PFSK-1 (cell line): ENCODE measurements at regions not wholly inside any gene's neighbourhood (a gene's known extent, or its start where the extent isn't known, plus 50 kb on each side); places are given as distances from the start of the nearest gene placed in this dataset.

Experiments
- FOXP2 ChIP-seq: optimal IDR thresholded peaks from 2 replicates; pipeline ENCODE3; 2011; ENCODE audit warnings: borderline replicate concordance, control low read depth, inconsistent platforms; ENCODE audit not compliant: insufficient read depth; ENCODE audit errors: extremely low read length, extremely low read depth
- POLR2AphosphoS5 ChIP-seq: IDR thresholded peaks from 2 replicates; pipeline ENCODE4 v1.6.1; 2012; ENCODE audit warnings: low read depth, mild to moderate bottlenecking, control low read depth, low read length, moderate library complexity
- SIN3A ChIP-seq: IDR thresholded peaks from 2 replicates; pipeline ENCODE4 v1.6.1; 2012; ENCODE audit warnings: mild to moderate bottlenecking, low read length, moderate library complexity, borderline replicate concordance; ENCODE audit not compliant: insufficient read depth
- TAF1 ChIP-seq: IDR thresholded peaks from 2 replicates; pipeline ENCODE4 v1.6.1; 2012; ENCODE audit warnings: low read length, control low read depth, borderline replicate concordance; ENCODE audit not compliant: insufficient read depth
- TF ChIP-seq, protein P1 (sequence below), 2 experiments: IDR thresholded peaks; 2 replicates each; pipeline versions ENCODE4 v1.6.1 to v1.8.0; 2011 to 2012; ENCODE audit warnings: low read depth in 2 of 2, low read length in 2 of 2, control low read depth in 1 of 2, inconsistent platforms in 1 of 2, mild to moderate bottlenecking in 1 of 2, moderate library complexity in 1 of 2; ENCODE audit not compliant: insufficient read depth in 1 of 2

DNA sequence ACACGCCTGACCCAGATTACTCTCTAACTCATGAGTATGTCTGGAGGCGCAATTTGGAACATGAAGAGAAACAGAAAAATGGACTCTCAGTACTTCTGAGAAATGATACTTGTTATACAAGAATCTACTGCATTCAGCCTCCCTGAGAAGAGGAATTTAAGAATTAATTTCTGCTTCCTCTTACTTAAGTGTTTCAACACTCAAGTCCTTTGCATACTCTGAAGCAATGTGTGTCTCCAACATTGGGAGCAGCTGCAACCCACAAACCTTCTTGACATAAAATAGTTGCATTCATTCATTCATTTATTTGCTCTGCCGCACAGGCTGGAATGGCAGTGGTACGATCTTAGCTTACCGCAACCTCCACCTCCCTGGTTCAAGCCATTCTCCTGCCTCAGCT, 199.8 kb downstream of the NPIPA7 start:
- TF ChIP-seq POLR2AphosphoS5 (no peak), TAF1 (no peak), FOXP2 (no peak), SIN3A (no peak)
- TF ChIP-seq, protein P1, sequence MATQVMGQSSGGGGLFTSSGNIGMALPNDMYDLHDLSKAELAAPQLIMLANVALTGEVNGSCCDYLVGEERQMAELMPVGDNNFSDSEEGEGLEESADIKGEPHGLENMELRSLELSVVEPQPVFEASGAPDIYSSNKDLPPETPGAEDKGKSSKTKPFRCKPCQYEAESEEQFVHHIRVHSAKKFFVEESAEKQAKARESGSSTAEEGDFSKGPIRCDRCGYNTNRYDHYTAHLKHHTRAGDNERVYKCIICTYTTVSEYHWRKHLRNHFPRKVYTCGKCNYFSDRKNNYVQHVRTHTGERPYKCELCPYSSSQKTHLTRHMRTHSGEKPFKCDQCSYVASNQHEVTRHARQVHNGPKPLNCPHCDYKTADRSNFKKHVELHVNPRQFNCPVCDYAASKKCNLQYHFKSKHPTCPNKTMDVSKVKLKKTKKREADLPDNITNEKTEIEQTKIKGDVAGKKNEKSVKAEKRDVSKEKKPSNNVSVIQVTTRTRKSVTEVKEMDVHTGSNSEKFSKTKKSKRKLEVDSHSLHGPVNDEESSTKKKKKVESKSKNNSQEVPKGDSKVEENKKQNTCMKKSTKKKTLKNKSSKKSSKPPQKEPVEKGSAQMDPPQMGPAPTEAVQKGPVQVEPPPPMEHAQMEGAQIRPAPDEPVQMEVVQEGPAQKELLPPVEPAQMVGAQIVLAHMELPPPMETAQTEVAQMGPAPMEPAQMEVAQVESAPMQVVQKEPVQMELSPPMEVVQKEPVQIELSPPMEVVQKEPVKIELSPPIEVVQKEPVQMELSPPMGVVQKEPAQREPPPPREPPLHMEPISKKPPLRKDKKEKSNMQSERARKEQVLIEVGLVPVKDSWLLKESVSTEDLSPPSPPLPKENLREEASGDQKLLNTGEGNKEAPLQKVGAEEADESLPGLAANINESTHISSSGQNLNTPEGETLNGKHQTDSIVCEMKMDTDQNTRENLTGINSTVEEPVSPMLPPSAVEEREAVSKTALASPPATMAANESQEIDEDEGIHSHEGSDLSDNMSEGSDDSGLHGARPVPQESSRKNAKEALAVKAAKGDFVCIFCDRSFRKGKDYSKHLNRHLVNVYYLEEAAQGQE (IDR thresholded peaks at IDR 0.05; ENCODE audit: insufficient read depth in 1 of 2, low read depth in 2 of 2, low read length in 2 of 2) = no peak

DNA sequence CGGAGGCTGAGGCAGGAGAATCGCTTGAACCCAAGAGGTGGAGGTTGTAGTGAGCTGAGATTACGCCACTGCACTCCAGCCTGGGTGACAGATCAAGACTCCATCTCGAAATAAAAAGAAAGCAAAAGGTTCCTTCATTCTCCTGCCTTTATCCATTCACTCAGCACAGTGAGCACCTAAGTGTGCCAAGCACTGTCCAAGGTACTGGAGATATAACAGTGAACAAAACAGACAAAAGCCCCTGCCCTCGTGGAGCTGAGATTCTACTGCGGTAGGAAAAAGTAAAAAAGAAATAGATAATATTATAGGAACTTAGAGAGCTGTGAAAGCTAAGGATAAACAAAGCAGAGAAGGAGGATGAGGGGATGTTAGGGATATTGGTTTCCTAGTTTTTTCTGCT, 235.5 kb downstream of the NPIPA7 start:
- TF ChIP-seq, protein P1 (IDR thresholded peaks at IDR 0.05; ENCODE audit: insufficient read depth in 1 of 2, low read depth in 2 of 2, low read length in 2 of 2) = peak in 1 of 2 experiments; percentile 84; a peak in 2 of 4 replicates

DNA sequence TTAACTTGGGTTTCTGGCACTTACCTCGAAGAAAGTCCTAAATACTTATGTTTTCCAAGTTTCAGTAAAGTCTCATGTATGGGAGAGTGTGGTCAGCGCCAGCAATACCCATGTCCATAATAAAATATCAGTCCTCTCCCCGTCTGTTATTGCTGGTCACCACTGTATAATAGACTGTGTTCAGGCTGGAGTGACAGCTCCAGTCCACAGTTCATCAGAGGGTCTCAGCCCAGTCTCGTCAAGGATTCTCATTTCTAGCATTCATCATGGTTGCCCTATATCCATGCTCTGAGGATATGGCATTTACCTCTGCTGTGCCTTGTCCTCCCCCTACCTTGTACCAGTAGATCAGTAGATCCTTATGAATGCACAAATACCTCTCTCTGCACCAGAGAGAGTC, 384.5 kb downstream of the NPIPA7 start:
- TF ChIP-seq TAF1 (no peak), POLR2AphosphoS5 (no peak), SIN3A (no peak), FOXP2 (no peak)
- TF ChIP-seq, protein P1 (IDR thresholded peaks at IDR 0.05; ENCODE audit: insufficient read depth in 1 of 2, low read depth in 2 of 2, low read length in 2 of 2) = no peak

DNA sequence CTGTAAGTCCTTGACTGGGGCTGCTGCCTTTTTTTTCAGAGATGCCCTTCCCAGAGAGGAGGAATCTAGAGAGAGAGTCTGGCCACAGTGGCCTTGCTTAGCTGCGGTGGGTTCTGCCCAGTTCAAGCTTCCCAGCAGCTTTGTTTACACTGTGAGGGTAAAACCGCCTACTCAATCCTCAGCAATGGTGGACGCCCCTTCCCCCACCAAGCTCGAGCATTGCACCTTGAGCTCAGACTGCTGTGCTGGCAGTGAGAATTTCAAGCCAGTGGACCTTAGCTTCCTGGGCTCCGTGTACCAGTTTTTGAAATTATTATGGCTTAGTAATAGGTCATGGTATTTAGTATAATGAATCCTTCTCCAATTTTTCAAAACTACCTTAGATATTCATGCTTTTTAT, 395.4 kb downstream of the NPIPA7 start:
- TF ChIP-seq FOXP2 = no peak
- no peak for TF ChIP-seq POLR2AphosphoS5
- TF ChIP-seq, protein P1 (IDR thresholded peaks at IDR 0.05; ENCODE audit: insufficient read depth in 1 of 2, low read depth in 2 of 2, low read length in 2 of 2) = no peak
- no peak for TF ChIP-seq SIN3A
- no peak for TF ChIP-seq TAF1

DNA sequence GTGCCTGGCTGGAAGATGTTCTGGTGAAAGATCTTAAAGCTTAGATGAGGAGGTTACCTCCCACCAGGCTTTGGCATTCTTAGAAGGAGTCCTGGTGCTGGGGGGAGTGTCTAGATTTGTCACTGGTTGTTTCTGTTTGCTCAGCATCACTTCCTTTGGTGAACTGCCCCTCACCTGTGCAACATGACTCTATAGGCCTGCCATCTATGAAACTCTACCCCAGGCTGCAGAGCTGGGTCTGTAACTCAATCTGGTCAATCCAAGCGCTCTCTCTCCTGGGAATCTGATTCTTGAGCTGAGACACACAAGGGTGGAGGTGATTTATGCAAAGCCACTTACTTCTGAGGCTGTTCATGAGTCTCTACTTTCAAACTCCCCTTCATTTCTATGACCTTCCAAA, 399.4 kb downstream of the NPIPA7 start:
- no peak for TF ChIP-seq SIN3A
- TF ChIP-seq, protein P1 (IDR thresholded peaks at IDR 0.05; ENCODE audit: insufficient read depth in 1 of 2, low read depth in 2 of 2, low read length in 2 of 2) = no peak
- no peak for TF ChIP-seq TAF1
- no peak for TF ChIP-seq FOXP2
- no peak for TF ChIP-seq POLR2AphosphoS5
